Esophagus squamous epithelium (tissue), 4 donors: ENCODE measurements at regions not wholly inside any gene's neighbourhood (a gene's known extent, or its start where the extent isn't known, plus 50 kb on each side); places are given as distances from the start of the nearest gene placed in this dataset.

Experiments used
- POLR2A ChIP-seq, 4 donors: fragments of 450-650 bp; IDR thresholded peaks; one replicate each; pipeline ENCODE4 v1.6.1; 2017; ENCODE audit warnings: antibody characterized with exemption in 4 of 4, mild to moderate bottlenecking in 4 of 4, moderate library complexity in 3 of 4
- TF ChIP-seq, protein P1 (sequence below), 6 experiments: fragments of 450-650 bp in 4 of 6; fragments of 200-600 bp in 2 of 6; sonication (generic) in 2 of 6; IDR thresholded peaks; one replicate each; pipeline ENCODE4 v1.5.1; 2016 to 2019; ENCODE audit warnings: antibody characterized with exemption in 6 of 6, mild to moderate bottlenecking in 4 of 6, moderate library complexity in 4 of 6

DNA sequence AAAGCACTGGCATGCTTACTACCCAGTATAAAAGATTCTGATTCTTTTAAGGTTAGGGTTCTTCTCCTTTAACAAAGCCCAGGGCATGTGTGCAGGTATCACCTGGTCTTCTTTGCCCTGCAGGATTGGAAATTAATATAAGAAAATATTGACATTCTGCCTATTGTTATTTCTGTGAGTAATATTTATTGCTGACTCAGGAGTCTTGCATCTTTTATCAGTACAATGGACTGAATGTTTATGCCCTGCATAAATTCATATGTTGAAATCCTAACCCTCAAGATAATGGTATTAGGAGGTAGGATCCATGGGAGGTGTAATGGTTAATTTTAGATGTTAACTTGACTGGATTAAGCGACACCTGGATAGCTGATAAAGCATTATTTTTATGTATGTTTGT is 189.0 kb downstream of the LRRC70 start:
- TF ChIP-seq, protein P1, sequence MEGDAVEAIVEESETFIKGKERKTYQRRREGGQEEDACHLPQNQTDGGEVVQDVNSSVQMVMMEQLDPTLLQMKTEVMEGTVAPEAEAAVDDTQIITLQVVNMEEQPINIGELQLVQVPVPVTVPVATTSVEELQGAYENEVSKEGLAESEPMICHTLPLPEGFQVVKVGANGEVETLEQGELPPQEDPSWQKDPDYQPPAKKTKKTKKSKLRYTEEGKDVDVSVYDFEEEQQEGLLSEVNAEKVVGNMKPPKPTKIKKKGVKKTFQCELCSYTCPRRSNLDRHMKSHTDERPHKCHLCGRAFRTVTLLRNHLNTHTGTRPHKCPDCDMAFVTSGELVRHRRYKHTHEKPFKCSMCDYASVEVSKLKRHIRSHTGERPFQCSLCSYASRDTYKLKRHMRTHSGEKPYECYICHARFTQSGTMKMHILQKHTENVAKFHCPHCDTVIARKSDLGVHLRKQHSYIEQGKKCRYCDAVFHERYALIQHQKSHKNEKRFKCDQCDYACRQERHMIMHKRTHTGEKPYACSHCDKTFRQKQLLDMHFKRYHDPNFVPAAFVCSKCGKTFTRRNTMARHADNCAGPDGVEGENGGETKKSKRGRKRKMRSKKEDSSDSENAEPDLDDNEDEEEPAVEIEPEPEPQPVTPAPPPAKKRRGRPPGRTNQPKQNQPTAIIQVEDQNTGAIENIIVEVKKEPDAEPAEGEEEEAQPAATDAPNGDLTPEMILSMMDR (IDR thresholded peaks at IDR 0.05): no peak
- no peak for TF ChIP-seq POLR2A (IDR thresholded peaks at IDR 0.05)
